GM19455 (cell line): ENCODE measurements at regions not wholly inside any gene's neighbourhood (a gene's known extent, or its start where the extent isn't known, plus 50 kb on each side); places are given as distances from the start of the nearest gene placed in this dataset.
"Not testable (repeated sequence)": the region's sequence is repeated elsewhere in the genome, so short reads cannot be mapped to it uniquely, and the experiment has no call there.

Source experiments
- ATAC-seq: cut with Tn5 transposase; IDR thresholded peaks from one replicate; pipeline ENCODE4 v1.9.1; 2021; ENCODE audit not compliant: unreplicated experiment

DNA sequence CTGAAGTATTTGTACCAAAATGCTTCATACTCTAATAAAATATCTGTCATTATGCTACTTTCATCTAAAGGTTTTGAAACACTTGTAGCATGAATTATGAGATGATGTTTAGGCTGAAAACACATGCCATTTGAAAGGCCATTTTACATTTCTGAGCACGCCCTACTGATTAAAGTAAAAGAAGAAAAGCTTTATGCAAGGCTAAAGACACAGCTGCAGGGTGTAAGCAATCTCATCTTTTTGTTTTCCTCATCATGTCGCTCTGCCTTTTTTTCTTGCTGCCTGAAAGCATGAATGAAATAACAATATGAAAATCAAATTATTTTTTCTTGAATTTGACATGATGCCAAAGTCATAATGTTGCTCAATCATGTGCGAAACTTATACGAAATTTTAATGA lies 148.6 kb upstream of the ARG1 start:
- no peak for ATAC-seq

- ATAC-seq, result no peak
Measured at GRCh38 chr6:131427434-131428058, 145.5 kb upstream of the ARG1 start.

DNA sequence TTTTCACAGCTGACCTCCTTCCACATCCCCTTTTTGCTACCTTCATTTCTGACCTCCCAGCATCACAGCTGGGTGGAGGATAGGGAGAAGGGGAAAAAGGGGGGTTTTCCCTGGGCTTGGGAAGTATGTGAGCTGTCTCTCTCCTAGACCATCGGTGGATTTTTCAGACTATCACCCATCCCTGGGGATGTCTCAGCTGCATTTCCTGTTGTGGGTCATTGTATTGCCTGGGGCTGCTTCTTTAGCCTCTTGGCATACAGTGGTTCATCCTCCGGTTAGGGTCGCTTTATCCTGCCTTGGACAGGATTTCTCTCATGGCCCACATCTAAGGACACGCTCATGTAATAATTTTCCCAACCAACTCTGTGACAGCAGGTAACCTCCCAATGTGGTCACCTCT lies 142.5 kb upstream of the ARG1 start:
- ATAC-seq, result no peak

- ATAC-seq, result no peak
Measured at GRCh38 chr6:131431718-131432117, 141.3 kb upstream of the ARG1 start.

DNA sequence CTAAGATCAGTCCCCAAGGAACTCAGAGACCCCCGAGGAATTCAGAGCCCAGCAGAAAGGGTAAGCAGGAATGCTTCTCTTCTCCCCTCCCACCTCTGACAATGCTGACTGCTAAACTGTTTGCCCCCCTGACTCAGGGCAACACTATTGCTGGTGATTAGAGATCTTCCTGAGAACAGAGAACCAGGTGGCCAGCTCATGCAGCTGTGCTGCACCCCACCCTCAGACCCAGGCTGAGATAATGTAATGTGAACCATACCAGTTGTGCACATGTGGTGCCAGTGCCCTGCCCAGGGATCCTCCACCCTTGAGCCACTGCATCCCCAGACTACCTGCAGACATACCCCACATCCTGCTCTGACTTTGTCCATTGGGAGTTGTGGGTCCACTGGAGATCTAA lies 139.1 kb upstream of the ARG1 start:
- ATAC-seq, result no peak

- ATAC-seq, result no peak
Measured at GRCh38 chr6:131436358-131436757, 136.7 kb upstream of the ARG1 start.

DNA sequence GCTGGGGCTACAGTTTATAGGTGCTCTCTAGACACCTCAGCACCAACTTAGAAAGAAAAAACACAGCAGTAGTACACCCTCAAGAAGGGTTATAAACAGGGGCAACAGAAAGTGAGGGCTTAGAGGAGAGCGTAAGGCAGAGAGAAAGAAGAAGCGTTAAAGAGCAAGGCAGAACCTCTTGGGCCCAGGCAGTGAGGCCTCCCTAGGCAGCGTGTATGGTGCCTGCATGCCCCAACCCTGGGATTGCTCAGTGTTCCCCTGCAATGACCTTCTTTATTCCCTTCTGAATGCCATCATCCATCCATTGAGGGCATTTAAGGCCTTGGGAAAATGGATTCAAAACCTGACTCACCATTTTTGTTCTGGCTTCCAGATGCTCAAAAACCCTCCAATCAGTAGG lies 130.0 kb upstream of the ARG1 start:
- no peak for ATAC-seq

GRCh38 chr6:131443514-131443913 lies 129.5 kb upstream of the ARG1 start:
- ATAC-seq, result no peak

- ATAC-seq, result not testable (repeated sequence)
Measured at GRCh38 chr6:131445356-131445755, 127.7 kb upstream of the ARG1 start.

DNA sequence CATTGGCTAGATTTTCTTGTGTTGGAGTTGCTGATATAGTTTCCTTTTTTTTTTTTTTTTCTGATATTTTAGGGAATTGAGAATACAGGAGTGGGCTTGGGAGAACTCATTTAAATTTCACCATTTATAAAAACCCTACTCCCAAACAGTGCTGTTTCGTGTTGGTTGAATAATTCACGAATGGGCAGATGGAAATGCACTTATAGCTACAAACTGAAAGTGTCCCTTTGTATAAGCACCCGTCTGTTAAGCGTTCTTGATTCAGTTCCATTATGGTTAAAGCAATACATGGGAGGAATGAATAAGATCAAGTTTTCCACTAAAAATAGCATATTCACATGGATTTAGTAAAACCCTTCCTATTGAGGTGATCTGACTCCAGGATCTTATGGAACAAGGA lies 122.2 kb upstream of the ARG1 start:
- no peak for ATAC-seq

- no peak for ATAC-seq
Measured at GRCh38 chr6:131451321-131452144, 121.5 kb upstream of the ARG1 start.

DNA sequence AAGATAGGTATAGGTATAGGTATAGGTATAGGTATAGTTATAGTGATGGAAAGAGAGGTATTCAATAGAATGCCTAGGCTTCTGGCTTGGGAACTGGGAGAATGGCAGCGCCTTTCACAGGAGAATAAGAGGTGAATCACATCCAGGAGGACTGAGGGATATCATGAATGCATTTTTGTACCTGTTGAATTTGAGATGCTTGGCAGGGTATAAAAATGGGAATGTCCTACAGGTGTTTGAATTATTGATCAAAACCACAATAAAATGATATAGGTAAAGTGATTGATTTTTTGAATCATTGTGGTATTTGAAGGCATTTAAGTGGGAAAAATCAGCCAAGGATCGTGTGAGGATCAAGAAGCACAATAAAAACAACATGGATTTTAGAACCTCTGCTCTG lies 119.2 kb upstream of the ARG1 start:
- no peak for ATAC-seq

DNA sequence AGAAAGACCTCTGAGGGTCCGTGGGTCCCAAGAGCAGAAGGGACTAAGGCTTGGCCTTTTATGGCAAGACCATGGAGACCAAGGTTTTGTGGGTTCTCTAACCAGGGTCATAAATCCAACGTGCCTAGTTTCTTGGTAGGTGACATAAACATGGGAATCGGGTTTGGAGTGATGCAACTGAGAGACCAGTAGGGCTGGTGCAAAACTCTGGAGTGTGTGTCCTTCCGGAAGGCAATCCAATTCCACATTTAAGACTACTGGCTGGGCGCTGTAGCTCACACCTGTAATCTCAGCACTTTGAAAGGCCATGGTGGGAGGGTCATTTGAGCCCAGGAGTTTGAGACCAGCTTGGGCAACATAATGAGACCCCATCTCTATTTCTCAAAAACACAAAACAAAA lies 116.5 kb upstream of the ARG1 start:
- ATAC-seq, result no peak

- no peak for ATAC-seq
Measured at GRCh38 chr6:131459005-131459404, 114.0 kb upstream of the ARG1 start.

DNA sequence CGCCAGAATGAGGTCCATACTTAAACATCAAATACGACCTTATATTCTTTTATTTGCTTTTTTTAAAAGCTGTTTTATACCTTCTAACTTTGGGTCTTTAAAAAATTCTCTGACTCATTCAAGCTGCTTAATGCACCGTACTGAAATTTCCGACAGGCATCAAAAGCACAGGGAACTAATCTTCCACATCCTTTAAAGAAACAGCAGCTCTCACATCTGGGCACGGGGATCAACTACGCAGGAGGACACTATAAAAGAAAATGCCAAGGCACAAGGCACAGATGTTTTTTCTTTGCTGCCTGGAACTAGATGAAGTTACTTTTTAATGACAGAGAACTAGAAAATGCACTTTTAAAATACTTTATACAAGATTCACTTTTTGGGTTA lies 112.4 kb upstream of the ARG1 start:
- no peak for ATAC-seq

GRCh38 chr6:131469130-131469529 lies 103.9 kb upstream of the ARG1 start:
- no peak for ATAC-seq

DNA sequence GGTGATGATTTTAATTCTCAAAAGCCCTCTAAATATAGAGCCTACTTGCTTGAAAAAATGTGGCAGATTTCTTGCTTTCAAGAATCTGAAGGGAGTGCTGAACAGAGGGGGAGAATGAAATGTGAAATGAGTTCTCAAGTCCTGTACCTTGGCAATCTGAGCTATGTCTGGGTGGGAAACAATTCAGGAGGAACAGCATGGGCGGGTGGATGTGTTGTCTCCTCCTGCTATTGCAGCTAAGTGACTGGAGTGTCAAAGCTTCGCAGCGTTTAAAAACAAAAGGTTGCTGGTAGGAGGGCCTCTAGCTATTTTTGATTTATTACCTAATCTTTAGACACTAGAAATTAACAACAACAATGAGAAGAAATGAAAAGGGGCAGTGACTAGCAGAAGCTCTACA lies 102.5 kb upstream of the ARG1 start:
- ATAC-seq, result no peak

- ATAC-seq, result no peak
Measured at GRCh38 chr6:131471331-131471730, 101.7 kb upstream of the ARG1 start.

- not testable (repeated sequence) for ATAC-seq
Measured at GRCh38 chr6:131473303-131473702, 99.7 kb upstream of the ARG1 start.

GRCh38 chr6:131476362-131476761 lies 96.7 kb upstream of the ARG1 start:
- no peak for ATAC-seq

- not testable (repeated sequence) for ATAC-seq
Measured at GRCh38 chr6:131478740-131479211, 94.2 kb upstream of the ARG1 start.

DNA sequence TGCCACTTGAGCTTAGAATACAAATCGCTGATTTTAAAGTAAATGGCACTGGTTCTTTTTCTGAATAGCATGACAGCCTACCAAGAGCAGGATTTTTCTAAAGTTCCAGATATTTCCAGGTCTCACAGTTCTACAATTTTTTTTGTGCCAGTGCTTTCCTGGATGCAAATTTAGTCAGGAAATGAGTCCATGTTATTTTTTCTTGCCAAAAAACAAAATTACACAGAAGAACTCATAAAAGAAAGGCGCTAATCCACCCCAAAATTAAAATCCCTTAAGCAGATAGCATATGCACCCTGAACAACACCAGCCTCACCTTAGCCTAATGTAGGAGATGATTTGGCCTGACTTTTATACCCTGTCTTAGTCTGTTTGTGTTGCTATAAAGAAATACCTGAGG lies 86.4 kb upstream of the ARG1 start:
- ATAC-seq, result no peak

- no peak for ATAC-seq
Measured at GRCh38 chr6:131488780-131489179, 84.2 kb upstream of the ARG1 start.
